ENCODE measurements at regions not wholly inside any gene's neighbourhood (a gene's known extent, or its start where the extent isn't known, plus 50 kb on each side); places are given as distances from the start of the nearest gene placed in this dataset.
"Not testable (repeated sequence)": the region's sequence is repeated elsewhere in the genome, so short reads cannot be mapped to it uniquely, and the experiment has no call there.

DNA sequence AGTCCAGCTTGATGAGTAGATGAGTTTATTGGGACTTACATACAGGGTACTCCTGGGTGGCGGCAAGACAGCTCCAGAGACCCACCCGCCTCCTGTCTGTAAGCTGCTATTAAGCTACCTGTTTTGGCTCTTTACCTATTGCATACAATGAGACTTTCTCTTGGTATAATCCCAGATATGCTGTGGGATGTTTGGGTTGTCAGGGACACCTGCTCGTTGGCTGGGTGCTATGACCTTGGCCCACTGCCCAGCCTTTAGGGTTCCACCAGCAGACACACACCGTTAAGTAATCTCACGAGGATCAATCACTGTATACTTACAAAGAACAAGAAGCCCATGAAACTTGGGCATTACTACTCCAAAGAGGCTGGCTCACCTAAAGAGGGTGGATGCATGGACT, 116.4 kb downstream of the NPIPB5 start:
- DNase-seq: no peak

DNA sequence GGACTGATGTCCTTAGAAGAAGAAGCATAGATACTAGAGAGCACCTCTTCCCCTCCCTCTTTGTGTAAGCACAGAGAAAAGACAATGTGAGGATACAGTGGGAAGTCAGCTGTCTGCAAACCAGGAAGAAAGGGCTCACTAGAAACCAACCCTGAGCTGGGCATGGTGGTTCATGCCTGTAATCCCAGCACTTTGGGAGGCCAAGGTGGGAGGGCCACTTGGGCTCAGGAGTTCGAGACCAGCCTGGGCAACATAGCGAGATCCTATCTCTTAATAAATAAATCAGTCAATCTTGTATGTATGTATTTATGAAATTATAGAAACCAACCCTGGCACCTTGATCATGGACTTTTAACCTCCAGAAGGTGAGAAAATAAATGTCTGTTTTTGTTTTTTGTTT, 118.3 kb downstream of the NPIPB5 start:
- no peak for DNase-seq

DNA sequence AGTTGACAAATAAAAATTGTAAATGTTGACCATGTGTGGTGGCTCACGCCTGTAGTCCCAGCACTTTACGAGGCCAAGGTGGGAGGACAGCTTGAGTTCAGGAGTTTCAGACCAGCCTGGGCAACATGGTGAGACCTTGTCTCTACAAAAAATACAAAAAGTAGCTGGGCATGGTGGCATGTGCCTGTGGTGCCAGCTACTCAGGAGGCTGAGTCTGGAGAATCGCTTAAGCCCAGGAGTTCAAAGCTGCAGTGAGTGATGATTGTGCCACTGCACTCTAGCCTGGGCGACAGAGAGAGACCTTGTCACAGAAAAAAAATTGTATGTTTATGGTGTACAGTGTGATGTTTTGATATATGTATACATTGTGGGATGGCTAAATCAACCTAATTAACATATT, 119.6 kb downstream of the NPIPB5 start:
- DNase-seq: no peak

DNA sequence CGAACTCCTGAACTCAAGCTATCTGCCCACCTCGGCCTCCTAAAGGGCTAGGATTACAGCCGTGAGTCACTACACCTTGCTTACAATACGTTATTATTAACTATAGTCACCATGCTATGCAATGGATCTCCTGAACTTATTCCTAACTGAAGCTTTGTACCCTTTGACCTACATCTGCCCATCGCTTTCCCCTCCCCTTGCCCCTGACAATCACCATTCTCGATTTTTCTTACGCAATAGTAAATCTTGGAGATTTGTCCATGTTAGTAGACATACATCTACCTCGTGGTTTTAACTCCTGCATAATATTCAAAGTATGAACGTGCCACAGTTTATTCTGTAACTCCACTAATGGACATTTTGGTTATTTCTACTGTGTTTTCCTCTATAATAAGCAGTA, 120.6 kb downstream of the NPIPB5 start:
- DNase-seq: no peak

DNA sequence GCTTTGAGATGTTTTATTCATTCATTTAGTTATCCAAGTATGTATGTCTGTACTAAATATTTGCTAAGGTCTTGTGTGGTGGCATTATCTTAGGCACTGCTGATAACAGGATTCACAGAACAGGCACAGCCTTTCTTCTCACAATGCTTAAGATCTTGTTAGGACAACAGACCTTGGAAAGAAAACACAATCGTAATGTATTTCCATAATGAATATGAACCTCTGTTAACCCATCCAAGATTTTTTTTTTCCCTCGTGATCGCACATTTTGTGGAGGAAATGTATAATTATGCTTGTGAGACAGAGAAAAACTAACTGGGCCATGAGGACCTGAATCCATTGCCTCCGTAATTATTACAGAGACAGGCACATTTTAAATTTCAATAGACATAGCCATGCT, 121.9 kb downstream of the NPIPB5 start:
- DNase-seq: no peak

DNA sequence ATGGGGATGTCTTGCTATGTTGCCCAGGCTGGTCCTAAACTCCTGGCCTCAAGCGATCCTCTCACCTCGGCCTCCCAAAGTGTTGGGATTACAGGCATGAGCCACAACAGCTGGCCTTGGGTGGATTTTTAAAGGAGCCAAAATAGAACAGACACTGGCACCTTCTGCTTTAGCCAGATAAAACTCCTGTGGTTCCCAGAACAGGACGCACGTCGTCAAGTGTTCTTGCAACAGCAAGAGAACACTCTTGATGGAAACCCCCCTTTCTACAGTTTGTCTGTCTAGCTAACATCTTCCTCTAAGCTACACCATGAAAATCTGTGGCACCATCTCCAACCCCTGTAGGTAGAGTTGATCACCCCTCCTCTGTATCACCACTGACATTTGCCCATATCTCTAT, 122.6 kb downstream of the NPIPB5 start:
- no peak for DNase-seq

DNA sequence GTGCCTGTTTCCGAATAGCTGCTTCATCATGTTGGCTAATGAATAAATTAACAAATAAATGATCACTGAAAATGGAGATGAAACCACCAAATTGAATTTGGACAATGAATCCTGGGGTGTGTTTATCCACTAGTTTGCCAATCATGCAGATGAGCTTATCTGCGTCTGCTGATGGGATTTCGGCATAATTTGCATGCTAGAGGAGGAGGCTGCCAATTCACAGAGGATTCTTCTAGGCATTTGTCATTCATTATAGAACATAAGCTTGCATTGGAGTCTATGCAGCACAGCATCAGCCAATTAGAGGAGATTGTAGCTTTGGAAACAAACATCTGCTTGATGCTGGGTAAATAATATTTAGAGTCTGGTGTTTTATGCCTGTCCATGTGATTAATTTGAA, 123.1 kb downstream of the NPIPB5 start:
- peak; percentile 55 for DNase-seq

DNA sequence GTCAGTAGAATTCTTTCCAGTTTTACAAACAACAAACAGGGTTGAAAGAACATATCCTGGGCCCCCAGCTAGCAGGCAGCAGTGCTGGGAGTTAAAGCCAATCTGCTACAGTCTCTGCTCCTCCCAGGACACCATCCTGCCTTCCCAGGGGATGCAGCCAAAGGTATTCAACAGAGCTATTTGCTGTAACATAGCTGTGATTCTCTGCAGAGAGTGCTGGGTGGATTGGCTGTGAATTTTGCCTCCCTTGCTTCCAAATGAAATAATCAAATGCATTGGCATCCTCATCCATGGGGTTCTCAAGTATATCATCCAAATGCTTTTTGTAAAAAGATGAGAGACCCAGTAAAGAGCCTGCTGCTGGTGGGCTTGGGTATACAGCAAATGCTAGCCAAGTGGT, 124.3 kb downstream of the NPIPB5 start:
- no peak for DNase-seq

DNA sequence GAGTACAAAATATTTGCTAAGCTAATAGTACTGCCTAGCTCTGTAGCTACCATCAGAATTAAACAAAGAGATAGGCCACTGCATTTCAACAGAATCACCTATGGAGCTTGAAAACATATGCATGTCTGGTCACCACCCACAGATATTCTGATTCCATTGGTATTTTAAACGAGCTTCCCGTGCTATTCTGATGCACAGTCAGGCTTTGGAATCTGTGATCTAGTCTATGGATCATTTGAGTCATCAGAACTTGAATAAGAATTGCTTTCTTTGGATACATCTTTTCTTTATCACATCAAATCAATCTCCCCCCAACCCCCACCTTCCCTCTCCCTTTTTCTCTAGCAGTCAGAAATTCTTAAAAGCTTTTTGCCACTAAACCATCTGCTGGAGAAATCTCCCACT, 124.7 kb downstream of the NPIPB5 start:
- DNase-seq: no peak

DNA sequence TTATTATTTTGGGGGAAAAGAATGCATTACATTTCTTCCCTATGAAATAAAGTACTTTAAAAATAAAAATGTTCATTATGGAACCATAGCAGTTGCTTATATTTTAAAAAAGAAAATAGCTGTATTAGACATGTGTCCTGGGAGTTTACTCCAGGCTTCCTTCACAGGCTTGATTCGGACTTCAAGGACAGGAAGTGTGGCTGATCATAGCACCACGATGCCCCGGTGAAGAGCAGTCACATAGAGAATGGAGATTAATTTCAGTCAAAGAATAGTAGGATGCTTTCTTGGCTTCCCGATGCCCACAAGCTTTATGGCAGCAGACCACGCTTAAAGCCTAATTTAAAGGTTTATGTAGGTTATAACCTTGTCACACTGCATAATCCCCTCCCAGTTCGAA, 125.1 kb downstream of the NPIPB5 start:
- DNase-seq: no peak

DNA sequence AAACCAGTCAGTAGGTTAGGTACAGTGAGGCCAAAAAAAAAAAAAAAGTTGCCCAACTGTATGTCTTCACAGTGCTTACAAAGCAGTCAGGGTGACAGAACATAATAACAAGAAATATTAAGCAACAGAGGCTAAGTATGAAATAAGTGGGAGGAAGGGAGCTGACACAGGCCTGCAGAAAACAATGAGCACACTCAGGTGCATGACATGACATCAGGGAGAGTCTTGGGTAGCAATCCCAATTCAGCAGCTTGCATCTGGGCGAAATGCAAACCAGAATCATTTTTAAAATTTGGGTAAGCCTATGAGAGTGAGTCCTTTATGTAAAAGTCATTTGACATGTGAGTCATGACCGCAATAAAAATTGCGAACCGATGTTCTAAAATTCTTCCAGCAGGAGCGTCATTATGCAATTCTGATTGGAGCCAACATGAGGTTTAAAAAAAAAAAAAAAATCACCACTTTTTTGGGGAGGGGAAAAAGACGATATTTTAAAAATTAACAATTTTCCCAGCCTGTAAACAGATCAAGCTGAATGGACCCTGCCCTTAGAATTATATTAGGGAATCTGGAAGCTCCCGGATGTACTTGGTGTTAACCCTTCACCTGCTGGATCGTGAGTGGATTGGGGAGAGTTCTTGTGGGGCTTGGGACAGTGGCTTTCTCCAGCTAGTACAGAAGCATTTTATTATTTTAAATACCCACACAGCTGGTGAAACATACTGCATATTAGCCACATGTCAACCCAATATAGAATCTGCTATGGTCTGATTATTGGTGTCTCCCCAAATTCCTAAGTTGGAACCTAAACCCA, 127.9 kb downstream of the NPIPB5 start:
- DNase-seq: no peak

DNA sequence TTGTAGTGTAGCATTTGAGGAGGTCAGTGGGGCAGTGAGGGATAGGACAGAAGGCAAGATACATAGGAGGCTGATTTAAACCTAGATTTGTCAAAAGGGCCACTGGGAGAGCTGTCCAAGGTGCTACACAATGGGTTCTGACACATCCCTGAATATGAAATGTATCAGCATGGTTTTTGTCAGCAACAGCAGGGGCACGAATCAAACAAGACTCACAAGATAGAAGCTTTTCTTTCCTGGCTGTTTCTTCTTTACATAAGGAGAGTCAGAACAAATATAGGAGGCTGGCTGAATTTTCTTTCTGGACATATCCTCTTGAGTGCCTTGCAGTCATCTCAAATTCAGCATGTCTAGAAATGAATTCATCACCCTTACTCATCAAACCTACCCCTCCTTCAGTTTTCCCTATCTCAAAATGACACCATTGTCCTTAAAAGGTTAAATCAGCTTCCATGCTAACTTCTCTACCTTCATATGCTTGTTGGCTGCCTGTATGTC, 130.5 kb downstream of the NPIPB5 start:
- DNase-seq: no peak

DNA sequence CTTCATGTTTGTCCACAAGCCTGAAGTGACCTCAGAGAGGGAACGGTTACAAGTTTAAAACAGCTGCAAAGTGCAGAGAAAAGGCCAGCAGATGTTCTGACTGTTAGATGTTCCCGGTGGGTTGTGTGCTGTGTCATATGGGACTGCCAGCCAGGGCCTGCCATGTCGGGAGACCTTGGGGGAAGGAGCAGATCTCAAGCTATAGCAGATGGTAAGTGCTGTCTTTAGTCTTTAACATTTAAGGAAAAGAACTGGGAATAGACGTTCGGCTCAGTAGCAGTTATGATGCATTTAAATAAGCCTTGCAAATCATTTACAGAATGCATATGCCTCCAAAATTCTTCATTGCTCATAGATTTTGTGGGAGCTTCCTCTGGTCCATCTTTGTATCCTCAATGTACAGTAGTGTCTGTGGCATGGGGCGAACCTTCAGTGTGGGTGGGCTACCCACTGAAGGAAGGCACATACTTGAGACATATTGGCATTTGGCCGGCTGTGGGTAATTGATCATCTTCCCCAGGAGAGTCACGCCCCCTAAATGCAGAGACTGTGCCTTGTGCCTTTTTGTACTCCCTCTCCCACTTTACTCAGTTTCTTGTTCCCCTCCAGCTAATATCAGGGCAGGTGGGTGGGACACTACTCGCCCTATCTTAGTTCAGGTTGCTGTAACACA, 131.9 kb downstream of the NPIPB5 start:
- no peak for DNase-seq

DNA sequence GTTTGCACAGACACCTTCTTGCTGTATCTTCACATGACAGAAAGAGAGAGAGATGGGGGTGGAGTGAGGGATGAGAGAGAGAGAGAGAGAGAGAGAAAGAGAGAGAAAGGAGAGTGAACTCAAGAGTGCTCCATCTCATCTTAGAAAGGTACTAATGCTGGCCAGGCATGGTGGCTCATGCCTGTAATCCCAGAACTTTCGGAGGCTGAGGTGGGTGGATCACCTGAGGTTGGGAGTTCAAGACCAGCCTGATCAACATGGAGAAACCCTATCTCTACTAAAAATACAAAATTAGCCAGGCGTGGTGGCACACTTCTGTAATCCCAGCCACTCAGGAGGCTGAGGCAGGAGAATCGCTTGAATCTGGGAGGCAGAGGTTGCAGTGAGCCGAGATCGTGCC, 132.5 kb downstream of the NPIPB5 start:
- not testable (repeated sequence) for DNase-seq

DNA sequence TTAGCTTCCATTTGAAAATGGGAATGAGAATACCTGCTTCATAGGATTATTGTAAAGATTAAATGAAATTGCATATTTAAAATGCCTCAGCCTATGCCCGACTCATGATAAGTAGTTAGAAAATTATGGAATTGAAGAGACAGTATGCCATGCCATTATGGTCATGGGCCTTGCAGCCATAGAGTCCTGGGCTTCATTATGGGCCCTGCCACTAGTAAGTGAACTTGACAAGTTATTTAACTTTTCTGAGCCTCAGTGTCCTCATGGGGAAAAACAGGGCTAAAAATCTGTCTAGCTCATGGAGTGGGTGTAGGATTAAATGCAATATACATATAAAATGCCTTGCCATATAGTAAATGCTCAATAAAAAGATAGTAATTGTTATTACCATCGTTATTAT, 133.2 kb downstream of the NPIPB5 start:
- no peak for DNase-seq

DNA sequence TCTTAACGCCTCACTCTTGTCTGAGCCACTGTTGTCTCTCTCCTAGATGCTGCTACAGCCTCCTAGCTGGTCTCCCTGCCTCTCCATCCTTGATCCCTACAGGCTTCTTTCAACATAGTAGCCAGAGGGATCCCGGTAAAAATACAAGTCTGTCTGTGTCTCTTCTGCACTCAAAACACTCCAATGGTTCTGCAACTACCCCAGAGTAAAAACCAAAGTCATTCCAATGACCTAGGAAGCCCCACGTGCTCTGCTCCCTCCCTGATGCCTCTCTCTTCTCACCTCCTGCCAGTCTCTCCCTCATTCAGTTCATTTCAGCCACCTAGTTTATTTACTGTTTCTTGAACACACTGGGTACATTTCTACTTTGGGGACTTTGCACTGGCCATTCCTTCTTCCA, 135.2 kb downstream of the NPIPB5 start:
- DNase-seq: no peak

DNA sequence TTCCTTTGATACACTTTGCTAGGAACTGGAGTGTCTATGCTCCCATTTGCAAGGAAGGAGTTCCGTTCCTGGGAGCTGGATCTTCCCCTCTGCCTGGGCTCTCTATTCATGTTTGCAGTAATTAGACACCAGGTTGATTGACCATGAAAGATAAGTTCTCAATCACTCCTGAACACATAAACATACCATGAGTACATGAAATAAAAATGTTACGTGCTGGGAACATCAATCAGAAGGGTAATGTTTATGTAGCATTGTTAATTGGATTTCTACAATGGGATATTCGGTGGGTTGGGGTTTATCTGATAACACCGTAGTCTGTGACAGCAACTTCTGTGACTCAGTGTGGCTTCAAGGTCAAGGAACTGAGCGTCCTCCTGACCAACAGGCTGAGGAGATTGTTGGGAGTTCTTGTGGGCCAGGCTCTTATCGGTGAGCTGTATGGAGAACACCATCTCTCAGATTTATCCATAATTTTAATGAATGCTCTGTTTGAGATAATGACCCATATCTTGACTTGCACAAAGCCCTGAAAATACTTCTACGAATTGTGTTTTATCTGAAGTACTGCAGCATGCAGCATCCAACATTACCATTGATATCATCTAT, 136.4 kb downstream of the NPIPB5 start:
- no peak for DNase-seq

DNA sequence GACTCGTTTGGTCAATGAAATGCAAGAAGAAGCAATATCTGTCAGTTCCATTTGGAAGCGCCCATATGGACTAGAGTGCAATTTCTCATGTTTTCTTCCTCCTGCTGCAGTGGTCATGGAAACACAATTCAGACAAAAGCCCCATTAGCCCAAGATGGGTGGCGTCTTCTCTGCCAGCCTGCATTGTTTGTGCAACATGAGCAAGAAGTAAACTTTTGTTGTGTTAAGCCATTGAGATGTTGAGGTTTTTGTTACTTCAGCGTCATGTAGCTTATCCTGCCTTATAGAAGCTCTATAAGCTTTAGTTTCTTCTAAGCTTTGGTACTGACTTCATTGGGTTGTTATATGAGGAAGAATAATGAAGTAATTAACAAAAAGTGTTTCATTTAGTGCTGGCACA, 137.4 kb downstream of the NPIPB5 start:
- no peak for DNase-seq

DNA sequence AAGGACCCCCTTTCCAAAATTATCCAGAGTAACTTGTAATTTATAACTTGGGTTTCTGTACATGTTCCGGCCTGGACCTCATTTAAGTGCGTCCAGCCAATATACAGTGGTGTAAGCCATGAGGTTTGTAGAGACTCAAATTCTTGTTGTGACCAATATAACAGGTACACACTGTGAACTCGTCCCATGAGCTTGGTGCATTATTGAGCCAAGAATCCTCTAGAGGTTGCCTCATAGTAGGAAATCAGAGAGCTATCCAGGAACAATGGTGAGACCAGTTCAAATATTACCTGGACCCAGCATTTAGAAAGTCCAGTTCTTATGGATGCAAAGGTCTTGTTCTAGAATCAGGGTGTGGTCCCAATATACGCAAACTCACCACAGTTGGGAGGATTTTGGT, 138.2 kb downstream of the NPIPB5 start:
- no peak for DNase-seq

DNA sequence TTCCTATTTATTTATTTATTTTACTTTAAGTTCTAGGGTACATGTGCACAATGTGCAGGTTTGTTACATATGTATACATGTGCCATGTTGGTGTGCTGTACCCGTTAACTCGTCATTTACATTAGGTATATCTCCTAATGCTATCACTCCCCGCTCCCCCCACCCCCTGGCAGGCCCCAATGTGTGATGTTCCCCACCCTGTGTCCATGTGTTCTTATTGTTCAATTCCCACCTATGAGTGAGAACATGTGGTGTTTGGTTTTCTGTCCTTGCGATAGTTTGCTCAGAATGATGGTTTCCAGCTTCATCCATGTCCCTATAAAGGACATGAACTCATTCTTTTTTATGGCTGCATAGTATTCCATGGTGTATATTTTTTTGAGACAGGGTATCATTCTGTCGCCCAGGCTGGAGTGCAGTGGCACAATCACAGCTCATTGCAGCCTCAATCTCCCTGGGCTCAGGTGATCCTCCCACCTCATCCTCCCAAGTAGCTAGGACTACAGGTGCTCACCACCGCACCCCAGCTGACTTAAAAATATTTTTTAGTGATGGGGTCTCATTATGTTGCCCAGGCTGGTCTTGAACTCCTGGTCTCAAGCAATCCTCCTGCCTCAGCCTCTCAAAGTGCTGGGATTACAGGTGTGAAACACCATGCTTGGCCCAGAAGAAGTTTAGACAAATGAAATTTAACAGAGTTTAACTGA, 140.6 kb downstream of the NPIPB5 start:
- DNase-seq: not testable (repeated sequence)

DNA sequence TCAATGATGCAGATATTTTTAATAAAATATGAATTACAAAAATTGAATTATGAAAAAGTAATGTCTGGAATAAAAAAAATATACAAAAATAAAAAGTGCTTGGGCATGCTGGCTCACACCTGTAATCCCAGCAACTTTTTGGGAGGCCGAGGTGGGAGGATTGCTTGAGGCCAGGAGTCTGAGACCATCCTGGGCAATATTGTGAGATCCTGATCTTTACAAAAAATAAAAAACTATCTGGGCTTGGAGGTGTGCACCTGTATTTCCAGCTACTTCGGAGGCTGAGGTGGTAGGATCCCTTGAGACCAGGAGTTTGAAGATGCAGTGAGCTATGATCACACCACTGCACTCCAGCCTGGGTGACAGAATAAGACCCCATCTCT, 141.8 kb downstream of the NPIPB5 start:
- DNase-seq: no peak

DNA sequence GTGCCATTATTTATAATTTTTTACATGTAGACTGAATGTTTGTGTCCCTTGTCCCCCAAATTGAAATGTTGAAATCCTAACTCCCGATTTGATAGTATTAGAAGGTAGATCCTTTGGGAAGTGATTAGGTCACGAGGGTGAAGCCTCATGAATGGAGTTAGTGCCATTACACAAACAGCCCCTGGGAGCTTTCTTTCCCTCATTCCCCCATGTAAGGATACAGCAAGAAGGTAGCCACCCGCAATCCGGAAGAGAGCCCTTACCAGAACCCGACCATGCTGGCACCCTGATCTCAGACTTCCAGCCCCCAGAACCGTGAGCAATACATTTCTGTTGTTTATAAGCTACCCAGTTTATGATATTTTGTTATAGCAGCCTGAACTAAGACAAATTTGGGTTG, 143.2 kb downstream of the NPIPB5 start:
- no peak for DNase-seq

DNA sequence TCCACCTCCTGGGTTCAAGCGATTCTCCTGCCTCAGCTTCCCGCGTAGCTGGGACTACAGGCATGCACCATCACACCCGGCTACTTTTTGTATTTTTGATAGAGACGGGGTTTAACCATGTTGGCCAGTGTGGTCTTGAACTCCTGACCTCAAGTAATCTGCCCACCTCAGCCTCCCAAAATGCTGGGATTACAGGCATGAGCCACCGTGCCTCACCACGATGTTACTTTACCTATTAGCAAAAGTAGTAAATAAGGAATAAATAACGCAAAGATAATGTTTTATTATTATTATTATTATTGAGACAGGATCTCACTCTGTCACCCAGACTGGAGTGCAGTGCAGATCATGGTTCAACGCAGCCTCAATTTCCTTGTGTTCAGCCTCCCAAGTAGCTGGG, 145.9 kb downstream of the NPIPB5 start:
- not testable (repeated sequence) for DNase-seq
